ENCODE measurements at regions not wholly inside any gene's neighbourhood (a gene's known extent, or its start where the extent isn't known, plus 50 kb on each side); places are given as distances from the start of the nearest gene placed in this dataset.

- TF ChIP-seq CTCF (IDR thresholded peaks at IDR 0.05 in 8 of 11, conservative IDR thresholded peaks at IDR 0.05 in 3 of 11), result no peak
- TF ChIP-seq POLR2A (IDR thresholded peaks at IDR 0.05), result no peak
These were observed 1622.3 kb downstream of the CDH8 start for GRCh38 chr16:60413969-60414368.
